SH-SY5Y (cell line): ENCODE measurements at regions not wholly inside any gene's neighbourhood (a gene's known extent, or its start where the extent isn't known, plus 50 kb on each side); places are given as distances from the start of the nearest gene placed in this dataset.

ENCODE experiments used
- GATA2 ChIP-seq: IDR thresholded peaks from 2 replicates; pipeline ENCODE4 v1.6.1; 2011; ENCODE audit warnings: mild to moderate bottlenecking, low read depth, low read length
- GATA3 ChIP-seq: IDR thresholded peaks from 2 replicates; pipeline ENCODE4 v1.6.1; 2011; ENCODE audit warnings: low read depth, mild to moderate bottlenecking, low read length, moderate library complexity

- TF ChIP-seq GATA3: no peak
- no peak for TF ChIP-seq GATA2
Observed at GRCh38 chr18:38481576-38481975, 916.0 kb upstream of the CELF4 start.
